GM12891 (cell line): ENCODE measurements at regions not wholly inside any gene's neighbourhood (a gene's known extent, or its start where the extent isn't known, plus 50 kb on each side); places are given as distances from the start of the nearest gene placed in this dataset.

Experiments used
- POLR2A ChIP-seq: IDR thresholded peaks from 2 replicates; pipeline ENCODE4 v1.6.1; 2011; ENCODE audit warnings: low read depth, low read length, control low read depth
- TAF1 ChIP-seq: IDR thresholded peaks from 2 replicates; pipeline ENCODE4 v1.6.1; 2011; ENCODE audit warnings: low read depth, low read length, control low read depth

DNA sequence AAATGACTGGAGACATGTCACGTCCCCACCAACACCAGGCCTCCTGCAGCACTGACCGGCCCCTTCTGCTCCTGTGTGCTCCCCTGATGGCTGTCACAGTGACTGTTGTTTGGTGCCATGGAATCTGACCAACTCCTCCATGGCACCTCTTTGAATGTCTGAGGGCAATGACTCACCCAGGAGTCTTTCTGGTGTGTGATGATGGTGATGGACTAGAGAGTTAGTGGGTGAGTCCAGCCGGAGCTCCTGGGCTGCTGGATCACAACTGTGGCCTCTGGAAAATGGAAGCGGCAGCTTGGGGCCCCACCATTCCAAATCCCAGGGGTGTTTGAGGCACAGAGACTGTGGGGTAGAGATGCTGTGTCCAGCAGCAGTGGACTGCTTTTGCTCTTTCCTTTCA, 133.3 kb downstream of the TFAP2C start:
- TF ChIP-seq POLR2A (no peak), TAF1 (no peak)
